NCI-H1105 treated with DMSO at 0.1 percent for 48 hours (cell line): ENCODE measurements at regions not wholly inside any gene's neighbourhood (a gene's known extent, or its start where the extent isn't known, plus 50 kb on each side); places are given as distances from the start of the nearest gene placed in this dataset.
"Not testable (repeated sequence)": the region's sequence is repeated elsewhere in the genome, so short reads cannot be mapped to it uniquely, and the experiment has no call there.

ENCODE experiments used
- DNase-seq: peaks from one replicate; lab custom pipeline; 2025; lab: John Stamatoyannopoulos, UW

DNA sequence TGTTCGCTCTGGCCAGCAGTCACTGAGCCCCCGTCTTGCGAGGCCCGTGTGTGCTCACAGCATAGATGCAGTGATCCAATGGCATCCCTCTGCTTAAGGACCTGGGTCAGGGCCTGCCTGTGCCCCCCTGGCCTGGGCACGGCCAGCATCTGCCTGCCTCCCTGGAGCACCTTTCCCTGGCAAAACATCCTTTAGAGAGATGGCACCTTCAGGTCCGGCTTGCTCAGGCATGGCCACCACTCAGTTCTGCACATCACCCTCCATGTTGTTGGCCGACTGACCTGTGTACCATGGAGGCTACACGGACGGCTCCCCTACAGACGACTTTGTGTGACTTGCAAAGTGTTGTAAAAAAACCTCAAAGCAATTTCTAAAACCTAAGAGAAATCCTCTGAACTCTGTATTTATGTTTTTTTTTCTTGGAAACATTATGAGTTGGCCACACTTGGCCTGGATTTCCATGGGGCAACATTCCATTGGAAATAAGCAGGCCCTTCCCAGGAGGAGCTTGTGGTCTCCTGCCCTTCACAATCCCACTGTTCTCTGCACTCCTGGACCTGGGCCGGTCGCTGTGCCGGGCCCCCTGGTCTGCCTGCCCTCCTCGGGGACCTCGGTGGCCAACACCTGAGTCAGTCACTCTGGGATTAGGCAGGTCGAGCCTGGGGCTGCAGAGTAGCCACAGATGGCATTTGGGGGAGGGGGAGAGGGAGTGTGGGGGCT, 592.4 kb downstream of the TBC1D22A start:
- no peak for DNase-seq

DNA sequence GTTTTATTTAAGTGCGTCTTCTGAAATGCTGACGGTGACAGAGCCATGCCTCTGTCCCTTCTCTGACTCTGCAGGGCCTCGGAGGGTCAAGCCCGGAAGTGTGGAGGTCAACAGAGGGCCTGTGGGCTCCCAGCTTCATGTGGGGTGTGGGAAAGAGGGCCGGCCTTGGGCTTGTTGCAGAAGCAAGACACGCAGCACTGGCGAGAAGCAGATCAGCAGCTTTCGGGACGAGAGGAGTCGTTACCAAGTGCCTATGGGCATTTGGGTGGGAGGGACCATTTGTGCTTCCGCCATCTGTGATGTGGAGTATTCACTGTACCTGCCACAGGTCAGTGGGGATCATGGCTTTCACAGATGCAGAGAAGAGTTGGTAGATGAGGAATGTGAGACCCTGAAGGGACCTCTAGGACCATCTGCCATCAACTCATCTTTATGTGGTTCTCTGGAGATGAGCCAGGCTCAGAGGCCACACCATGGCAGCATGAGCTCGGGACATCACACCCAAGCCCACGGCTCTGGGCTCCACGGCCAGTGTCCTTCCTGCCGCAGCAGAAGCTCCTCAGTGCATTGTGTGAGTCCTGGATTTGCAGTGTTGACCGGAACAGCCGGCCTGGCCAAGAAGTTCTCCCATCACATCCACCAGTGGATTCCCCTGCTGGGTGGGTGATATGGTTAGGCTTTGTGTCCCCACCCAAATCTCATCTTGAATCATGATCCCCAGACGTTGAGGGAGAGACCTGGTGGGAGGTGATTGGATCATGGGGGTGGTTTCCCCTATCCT, 590.7 kb downstream of the TBC1D22A start:
- no peak for DNase-seq

DNA sequence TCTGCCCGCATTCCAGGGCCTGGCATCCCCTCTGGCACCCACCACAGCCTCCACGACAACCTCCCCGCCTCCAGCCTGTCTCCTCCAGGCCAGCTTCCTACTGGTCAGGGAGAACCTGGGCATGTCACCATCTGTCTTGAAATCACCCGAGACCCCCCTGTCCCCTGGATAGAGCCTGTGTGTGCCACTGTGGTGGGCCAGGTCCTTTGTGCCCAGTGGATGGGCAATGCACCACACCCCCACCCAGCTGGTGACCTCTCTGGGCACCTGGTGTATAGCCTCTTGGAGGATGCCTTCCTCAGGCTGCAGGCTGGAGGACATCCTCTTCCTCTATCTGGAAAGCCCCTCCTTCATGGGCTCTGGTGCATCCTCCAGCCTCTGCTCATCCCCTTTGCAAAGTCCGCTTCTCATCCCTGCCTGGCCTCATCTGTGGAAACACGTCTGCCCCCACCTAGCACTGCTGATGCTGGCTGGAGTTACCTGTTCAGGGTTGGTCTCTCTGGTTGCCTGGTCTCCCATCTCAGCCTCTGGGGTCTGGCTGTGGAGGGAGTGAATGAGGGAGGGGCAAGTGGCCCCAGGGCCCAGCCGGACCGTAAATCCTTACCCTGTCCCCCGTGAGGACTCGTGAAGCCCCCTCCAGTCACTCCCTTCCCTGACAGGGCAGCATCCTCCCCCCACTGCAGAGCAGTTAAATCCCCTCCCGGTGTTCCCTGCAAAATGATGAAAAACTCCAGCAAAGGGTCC, 589.6 kb downstream of the TBC1D22A start:
- no peak for DNase-seq

DNA sequence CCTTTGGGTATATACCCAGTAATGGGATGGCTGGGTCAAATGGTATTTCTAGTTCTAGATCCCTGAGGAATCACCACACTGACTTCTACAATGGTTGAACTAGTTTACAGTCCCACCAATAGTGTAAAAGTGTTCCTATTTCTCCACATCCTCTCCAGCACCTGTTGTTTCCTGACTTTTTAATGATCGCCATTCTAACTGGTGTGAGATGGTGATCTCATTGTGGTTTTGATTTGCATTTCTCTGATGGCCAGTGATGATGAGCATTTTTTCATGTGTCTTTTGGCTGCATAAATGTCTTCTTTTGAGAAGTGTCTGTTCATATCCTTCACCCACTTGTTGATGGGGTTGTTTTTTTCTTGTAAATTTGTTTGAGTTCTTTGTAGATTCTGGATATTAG, 583.8 kb downstream of the TBC1D22A start:
- not testable (repeated sequence) for DNase-seq

DNA sequence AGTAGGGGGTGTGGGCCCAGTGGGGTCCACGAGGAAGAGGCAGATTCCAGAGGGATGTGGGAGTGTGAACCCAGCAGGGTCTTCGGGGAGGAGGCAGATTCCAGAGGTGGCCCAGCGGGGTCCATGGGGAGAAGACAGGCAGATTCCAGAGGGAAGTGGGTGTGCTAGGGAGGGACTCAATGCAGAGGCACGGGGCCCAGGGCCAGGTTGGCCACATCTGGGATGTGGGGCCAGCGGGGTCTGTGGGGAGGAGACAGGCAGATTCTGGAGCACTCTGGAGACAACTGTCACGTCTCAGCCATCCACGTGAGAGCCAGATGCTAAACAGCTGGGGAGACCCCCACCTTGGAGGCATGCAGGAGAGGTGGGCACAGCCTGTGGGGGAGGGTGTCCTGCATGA, 582.6 kb downstream of the TBC1D22A start:
- DNase-seq: no peak

DNA sequence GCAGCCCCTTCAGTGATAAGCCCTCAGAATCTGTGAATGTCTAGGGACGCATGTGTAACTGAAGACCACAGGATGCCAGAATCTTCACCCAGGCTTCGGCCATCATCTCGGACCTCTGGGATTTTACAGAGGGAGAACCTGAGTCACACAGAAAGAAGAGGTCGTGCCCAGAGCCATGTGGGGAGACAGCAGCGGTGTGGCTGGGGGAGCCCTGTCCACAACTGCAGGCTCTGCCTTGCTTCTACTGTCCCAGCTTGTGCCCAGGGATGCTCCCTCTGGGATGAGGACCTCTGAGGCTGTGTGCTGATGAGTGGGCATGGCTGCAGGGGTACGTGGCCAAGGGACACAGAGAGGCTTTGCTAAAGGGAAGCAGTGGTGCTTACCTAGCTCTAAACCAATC, 582.0 kb downstream of the TBC1D22A start:
- no peak for DNase-seq

DNA sequence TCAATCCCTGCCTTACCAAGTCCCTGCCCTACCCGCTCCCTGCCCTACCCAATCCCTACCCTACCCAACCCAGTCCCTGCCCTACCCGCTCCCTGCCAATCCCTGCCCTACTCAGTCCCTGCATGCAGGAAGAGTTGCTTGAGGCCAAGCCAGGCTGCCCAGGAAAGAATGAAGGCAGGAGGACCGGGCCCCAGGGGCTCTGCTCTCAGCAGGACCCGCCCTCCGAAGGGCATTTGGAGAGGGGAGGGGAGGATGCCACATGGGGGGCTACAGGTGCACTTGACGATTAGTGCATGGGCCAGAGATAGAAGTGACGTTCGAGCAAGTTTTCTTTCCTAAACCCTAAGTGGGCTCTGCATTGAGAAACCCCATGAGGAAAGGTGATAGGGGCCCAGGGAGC, 581.2 kb downstream of the TBC1D22A start:
- no peak for DNase-seq

DNA sequence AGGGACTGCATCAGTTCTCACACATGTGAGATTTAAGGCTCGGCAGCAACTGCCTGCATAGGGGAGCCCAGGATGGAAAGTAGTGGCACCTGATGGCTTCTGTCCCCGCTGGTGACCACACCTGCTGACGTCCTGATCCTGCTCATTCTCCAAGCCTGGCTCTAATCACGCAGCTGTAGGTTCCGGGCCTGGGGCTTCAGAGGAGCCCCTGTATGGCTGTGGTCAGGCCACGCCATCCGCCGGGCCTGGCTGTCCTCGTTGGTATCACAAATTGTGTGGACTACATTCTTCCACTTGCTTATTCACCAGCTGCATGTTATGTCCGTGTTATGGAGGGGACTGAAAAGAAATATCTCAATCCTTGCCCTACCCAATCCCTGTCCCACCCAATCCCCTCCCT, 580.0 kb downstream of the TBC1D22A start:
- no peak for DNase-seq

DNA sequence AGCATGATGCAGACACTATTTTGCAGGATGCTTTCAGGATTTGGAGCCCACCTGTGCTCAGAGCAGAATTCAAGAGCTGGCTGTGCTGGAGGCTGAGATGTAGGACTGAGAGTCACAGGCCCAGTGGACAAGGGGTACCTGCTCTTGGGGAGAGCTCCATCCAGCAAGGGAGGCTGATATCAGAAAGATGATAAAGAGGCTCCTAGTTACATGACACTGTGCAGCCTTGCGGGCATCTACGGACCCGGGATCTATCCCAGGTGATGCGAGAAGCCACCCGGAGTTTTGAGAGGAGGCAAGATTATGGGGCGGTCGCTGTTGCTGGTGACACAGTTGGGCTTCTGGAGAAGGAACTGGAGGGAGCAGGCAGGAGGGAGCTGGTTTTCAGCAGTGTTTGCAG, 579.0 kb downstream of the TBC1D22A start:
- no peak for DNase-seq

DNA sequence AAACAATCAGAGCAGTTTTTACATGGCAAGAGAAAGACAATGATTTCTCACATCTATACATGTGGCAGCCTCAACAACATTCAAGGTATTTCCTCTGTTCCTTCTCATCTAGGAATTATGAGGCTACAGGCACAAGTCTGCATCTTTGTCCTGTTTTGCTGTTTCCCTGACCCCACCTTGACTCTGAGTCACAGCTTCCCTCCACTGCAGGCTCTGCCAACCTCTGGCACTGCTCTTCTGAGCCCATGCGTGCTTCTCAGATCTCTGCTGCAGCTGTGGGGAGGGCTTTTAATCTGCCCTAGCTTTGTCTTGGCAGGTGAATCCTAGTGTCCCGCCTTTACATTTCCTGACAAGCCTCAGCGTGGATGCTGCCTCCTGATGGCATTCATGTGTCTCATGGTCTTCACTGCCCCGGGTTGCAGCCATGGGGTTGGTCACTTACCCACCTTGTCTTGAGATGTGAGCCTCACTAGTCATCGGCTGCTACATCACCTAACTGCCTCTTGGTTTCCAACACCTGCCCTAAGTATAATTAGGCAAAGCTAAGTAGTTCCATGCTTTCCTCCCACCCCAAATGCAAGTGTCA, 578.5 kb downstream of the TBC1D22A start:
- DNase-seq: no peak

DNA sequence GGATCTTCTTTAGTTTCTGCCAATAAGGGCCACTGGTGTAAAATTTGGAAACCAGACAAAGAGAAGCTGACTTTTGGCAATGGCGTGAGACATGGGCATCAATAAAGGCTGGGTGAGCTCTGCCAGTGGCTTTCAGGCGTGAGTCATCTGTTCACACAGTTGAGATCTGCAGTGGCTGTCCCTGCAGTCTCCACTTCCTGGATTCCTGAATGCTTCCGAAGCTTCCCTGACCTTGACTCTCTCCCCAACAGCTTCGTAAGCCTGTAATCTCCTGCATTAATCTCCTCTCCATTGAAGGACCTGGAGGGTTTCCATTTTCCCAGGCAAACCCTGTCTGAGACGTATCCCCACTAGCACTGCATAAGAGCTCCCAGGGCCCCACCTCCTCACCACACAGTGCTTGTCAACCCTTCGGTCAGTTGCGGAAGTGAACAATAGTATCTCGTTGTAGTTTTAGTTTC, 574.7 kb downstream of the TBC1D22A start:
- DNase-seq: no peak

DNA sequence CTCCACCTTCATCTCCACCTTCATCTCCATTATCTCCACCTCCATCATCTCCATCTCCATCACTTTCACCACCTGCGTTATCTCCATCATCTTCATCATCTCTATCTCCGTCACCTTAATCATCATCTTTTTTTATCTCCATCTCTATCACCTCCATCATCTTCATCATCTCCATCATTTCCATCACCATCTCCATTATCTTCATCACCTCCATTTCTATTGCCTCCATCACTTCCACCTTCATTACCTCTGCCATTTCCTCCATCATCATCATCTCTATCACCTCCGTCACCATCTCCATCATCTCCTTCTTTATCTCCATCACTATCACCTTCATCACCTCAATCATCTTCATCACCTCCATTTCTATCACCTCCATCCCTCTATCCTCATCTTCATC, 573.5 kb downstream of the TBC1D22A start:
- DNase-seq: no peak

DNA sequence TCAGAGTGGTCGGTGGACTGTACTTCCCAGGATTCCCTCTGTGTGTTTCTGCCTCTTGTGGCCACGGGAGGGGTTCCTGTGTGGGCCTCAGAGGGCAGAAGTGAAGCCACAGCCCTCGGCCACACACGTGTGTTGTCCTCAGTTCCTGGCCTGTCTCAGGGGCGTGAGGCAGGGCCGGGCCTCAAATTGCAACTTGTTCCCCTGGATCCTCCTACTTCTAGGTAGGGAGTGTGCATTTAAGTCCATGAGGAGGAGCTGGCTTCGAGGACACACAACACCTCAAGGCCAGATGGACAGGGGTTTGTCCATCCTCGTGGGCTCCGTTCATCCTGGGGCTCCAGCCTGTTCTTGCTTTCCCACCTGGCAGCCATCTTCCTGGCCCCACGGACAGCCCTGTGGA, 573.0 kb downstream of the TBC1D22A start:
- no peak for DNase-seq

DNA sequence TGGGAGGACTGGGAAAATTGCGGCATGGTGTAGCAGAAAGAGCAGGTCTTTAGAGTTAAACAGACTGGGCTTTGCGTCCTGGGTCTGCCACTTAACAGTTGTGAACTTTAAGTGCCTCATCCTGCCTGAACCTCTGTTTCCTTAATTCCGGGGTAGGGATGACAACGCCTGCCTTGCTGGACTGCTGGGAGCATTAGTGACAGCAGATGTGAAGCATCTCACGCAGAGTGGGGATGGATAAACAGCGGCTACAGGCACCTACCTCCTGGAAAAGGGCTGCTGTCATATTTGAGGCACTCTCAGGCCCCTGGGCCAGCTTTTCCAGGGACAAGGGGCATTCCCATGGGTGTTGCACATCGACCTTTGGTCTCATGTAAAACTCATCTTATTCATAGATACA, 572.2 kb downstream of the TBC1D22A start:
- DNase-seq: no peak

DNA sequence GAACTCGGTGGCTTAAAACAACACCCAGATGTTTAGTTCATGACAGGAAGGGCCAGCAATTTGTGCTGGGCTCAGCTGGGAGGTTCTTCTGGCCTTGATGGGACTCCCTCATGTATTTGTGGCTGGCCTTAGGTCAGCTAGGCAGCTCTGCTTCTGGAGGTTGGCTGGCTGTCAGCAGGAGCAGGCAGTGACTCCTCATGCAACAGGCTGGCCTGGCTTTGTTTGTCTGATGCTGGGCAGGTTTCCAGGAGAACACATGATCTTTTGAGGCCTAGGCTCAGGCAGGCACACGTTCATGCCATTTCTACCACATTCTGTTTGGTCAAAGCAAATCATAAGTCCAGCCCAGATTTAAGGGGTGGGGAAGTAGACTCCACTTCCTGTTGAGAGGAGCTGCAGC, 571.2 kb downstream of the TBC1D22A start:
- peak; percentile 93 for DNase-seq

DNA sequence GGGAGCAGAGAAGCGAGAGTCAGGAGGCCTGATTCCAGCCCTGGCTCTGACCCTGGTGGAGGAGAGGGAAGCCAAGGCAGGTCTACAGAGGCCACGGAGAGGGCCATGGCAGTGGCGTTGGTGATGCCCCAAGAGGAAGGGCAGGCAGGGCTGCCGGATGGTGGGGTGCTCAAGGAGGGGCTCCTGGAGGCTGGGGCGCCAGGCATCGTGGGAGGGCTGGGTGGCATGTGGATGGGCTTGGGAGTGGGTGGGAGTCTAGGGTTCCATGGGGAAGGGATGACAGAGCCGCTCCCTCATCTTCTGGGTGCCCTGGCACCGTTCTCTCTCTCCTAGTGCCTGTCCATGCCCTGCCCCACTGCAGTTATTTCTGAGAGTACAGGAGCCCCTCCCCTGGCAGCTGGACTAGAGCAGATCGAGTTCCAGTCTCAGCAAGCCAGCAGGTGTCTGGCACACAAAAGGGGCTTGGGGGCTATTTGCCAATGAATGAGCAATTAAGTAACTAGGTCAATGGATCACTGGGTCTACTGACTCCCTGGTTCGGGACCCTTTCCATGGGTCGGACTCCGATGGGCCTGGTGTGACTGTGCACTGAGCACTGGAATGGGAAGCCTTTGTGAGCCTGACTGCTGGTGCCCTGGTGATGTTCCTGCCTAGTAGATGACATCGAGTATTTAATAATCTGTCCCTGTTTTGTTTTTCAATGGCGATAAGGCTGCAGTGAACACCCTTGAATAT, 570.0 kb downstream of the TBC1D22A start:
- DNase-seq: peak; percentile 40

DNA sequence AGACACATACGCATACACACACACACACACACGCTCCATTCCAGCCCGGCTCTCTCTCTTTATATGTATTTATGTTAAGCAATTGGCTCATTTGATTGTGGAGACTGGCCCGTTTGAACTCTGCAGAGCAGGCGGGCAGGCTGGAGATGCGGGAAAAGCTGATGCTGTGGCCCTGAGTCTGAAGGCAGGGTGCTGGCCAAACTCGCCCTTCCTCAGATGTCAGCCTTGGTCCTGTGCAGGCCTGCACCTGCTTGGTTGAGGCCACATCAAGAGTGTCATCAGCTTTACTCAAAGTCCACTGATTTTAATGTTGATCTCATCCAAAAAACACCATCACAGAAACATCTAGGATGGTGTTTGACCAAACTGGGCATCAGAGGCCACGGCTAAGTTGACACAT, 569.3 kb downstream of the TBC1D22A start:
- no peak for DNase-seq

DNA sequence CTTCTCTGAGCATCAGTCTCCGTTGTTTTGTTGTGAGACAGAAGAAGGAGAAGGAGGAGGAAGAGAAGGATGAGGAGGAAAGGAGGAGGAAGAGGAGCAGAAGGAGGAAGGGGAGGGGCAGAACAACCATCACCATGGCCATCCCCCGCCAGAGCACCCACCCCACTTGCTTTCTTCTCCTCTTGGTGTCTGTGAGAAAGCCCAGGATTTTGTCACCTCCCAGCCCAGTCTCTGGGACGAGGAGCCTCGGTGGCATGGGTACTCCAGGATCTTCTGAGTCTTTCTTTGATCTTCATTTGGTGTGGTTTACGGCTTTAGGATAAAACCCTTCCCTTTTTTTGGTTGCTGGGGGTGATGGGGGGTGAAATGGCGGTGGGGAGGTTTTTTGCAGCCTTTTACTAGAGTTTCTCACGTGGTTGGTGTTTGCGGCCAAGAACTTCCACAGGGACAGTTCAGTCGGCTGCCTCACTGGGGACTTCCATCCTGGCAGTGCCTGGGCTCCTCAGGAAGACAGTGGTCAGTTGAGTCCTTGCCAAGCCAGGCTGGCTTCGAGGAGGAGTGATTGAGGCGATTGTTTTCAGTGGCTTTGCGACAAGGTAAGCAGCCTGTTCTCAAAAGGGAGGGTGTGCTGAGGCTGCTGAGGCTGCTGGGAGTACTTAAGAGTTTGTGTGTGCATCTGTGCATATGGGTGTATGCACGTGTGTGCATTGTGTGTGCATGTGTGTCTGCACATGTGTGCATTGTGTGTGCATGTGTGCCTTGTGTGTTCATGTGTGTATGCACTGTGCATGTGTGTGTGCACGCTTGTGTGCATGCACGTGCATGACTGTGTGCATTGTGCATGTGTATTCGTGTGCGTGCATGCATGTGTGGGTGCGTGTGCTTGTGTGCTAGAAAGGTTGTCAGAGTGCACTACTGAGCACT, 567.5 kb downstream of the TBC1D22A start:
- DNase-seq: no peak

DNA sequence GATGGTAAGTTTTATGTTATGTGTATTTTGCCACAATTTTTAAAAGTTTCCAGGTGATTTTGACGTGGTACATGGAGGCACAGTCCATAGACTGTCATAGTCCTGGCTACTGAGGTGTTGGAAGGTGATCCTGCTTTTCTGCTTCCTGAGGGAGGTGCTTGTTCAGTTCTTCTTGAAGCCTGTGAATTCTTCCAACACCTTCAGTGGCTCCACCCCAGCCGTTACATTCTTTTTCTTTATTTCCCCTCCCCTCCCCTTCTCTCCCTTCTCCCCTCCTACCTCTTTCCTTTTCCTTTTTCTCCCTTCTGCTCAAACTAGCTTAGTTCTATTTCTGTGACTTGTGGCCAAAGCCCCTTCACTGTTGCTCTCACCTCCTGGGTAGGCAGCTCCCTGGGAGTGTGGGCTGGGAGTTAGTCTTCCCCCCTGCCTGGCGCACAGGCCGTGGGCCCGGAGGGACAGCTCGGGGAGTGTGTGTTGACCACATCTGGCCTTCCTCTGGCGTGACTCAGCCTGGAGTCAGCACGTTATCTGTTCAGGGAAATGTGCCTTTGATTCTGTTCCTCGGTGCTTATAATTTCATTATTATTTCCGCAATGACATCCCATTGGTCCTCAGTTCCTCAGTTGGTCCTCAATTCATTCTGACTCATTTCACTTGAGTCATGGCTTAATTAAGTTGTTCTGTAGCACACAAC, 566.2 kb downstream of the TBC1D22A start:
- DNase-seq: no peak

DNA sequence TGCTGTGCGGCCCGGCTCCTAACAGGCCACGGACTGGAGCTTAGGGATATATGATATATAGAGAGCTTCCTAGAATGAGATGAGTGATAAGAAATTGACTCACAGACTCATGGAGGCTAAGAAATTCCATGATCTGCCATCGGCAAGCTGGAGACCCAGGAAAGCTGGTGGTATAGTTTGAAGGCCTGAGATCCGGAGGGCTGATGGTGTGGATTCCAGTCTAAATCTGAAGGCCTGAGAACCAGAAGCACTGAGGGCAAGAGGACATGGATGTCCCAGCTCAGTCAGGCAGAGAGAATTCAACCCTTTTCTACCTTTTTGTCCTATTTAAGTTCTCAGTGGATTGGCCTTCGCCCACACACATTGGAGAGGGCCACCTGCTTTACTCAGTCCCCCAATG, 564.8 kb downstream of the TBC1D22A start:
- no peak for DNase-seq
